Body of pancreas (tissue), 4 donors: ENCODE measurements at regions not wholly inside any gene's neighbourhood (a gene's known extent, or its start where the extent isn't known, plus 50 kb on each side); places are given as distances from the start of the nearest gene placed in this dataset.

Experiments
- ATAC-seq: fragments of 150-250 bp; one replicate; pipeline ENCODE4 v1.9.1; 2016
- DNase-seq, 4 donors: peaks; one replicate each; pipeline ENCODE4 v3.0.0-alpha.2; 2019
- H3K27ac ChIP-seq, 4 donors: fragments of 200-600 bp; sonication (generic); 1 replicate in 3 of 4; 2 replicates in 1 of 4; pipeline versions ENCODE4 v1.5.1 to v1.6.1; 2016 to 2019; ENCODE audit warnings: mild to moderate bottlenecking in 1 of 4, mixed read lengths in 1 of 4, moderate library complexity in 1 of 4
- H3K27me3 ChIP-seq, 2 donors: fragments of 200-600 bp; sonication (generic); one replicate each; pipeline ENCODE4 v1.6.0; 2016; ENCODE audit warnings: mild to moderate bottlenecking in 1 of 2
- H3K36me3 ChIP-seq, 2 donors: fragments of 200-600 bp; sonication (generic); replicated peaks in 1 of 2; 2 replicates each; pipeline ENCODE4 v1.5.1; 2016; ENCODE audit warnings: low read depth in 2 of 2; ENCODE audit not compliant: insufficient read depth in 1 of 2
- H3K4me1 ChIP-seq: fragments of 200-600 bp; sonication (generic); one replicate; pipeline ENCODE4 v1.6.0; 2016
- H3K4me3 ChIP-seq, 2 donors: fragments of 200-600 bp; sonication (generic); 1 replicate in 1 of 2; 2 replicates in 1 of 2; pipeline ENCODE4 v1.5.1; 2016 to 2019
- H3K9me3 ChIP-seq, 3 donors: fragments of 200-600 bp; sonication (generic); 1 replicate in 2 of 3; 2 replicates in 1 of 3; pipeline ENCODE4 v1.5.1; 2016
- CTCF ChIP-seq, 7 experiments: fragments of 450-650 bp in 4 of 7; fragments of 200-600 bp in 3 of 7; sonication (generic) in 3 of 7; IDR thresholded peaks; one replicate each; pipeline ENCODE4 v1.5.1; 2016 to 2019; ENCODE audit warnings: antibody characterized with exemption in 7 of 7
- POLR2A ChIP-seq, 3 donors: fragments of 450-650 bp; IDR thresholded peaks; one replicate each; pipeline ENCODE4 v1.6.1; 2016; ENCODE audit warnings: antibody characterized with exemption in 3 of 3, mild to moderate bottlenecking in 2 of 3
- WGBS, 2 donors: methylation state at CpG; one replicate each; pipeline ENCODE4 v1.1.5; 2017; 5-methylcytosine and 5-hydroxymethylcytosine counted together
- intact Hi-C: fragments of 100-400 bp; cut with DNase I; formaldehyde crosslinking; loops from one replicate; pipeline ENCODE4 v1.15.1; 2023

GRCh38 chr3:184465883-184466412 is 86.1 kb downstream of the CHRD start:
- H3K9me3 ChIP-seq = no peaks in the 10 kb centered on the region
- no peak for TF ChIP-seq POLR2A (IDR thresholded peaks at IDR 0.05)
- TF ChIP-seq CTCF (IDR thresholded peaks at IDR 0.05) = no peak
- no peaks in the 10 kb centered on the region for H3K4me1 ChIP-seq
- DNase-seq (no peak), ATAC-seq (no peak)
- peaks cover 0 to 3% of the 10 kb centered on the region in 2 donors for H3K27me3 ChIP-seq
- no peaks in the 10 kb centered on the region for H3K36me3 ChIP-seq
- intact Hi-C loops = no loop called here
- H3K4me3 ChIP-seq = no peak overlapping the region
- 85 to 96% methylated on average over 4 to 5 of the region's 5 CpGs for WGBS, 2 donors
- no peak overlapping the region for H3K27ac ChIP-seq

- WGBS, 2 donors = 32 to 34% methylated on average over 9 to 12 of the region's 12 CpGs
- H3K27me3 ChIP-seq = peaks cover 3% of the 10 kb centered on the region in 2 donors
- no peaks in the 10 kb centered on the region for H3K4me1 ChIP-seq
- no peak for TF ChIP-seq POLR2A (IDR thresholded peaks at IDR 0.05)
- no peak for TF ChIP-seq CTCF (IDR thresholded peaks at IDR 0.05)
- ATAC-seq (no peak), DNase-seq (peak; percentile 12 to 32 (median 26))
- H3K27ac ChIP-seq = no peak overlapping the region
- H3K9me3 ChIP-seq = no peaks in the 10 kb centered on the region
- H3K4me3 ChIP-seq = no peak overlapping the region
- intact Hi-C loops = no loop called here
- no peaks in the 10 kb centered on the region for H3K36me3 ChIP-seq
Measured at GRCh38 chr3:184466413-184466960, 86.6 kb downstream of the CHRD start.

- no peak overlapping the region for H3K27ac ChIP-seq
- no peaks in the 10 kb centered on the region for H3K4me1 ChIP-seq
- peaks cover 3 to 4% of the 10 kb centered on the region in 2 donors for H3K27me3 ChIP-seq
- ATAC-seq (no peak), DNase-seq (no peak)
- H3K9me3 ChIP-seq = no peaks in the 10 kb centered on the region
- no peak overlapping the region for H3K4me3 ChIP-seq
- TF ChIP-seq CTCF (IDR thresholded peaks at IDR 0.05) (no peak), POLR2A (IDR thresholded peaks at IDR 0.05) (no peak)
- H3K36me3 ChIP-seq = no peaks in the 10 kb centered on the region
- whole genome bisulfite sequencing, 2 donors = 80 to 94% methylated on average over 9 of the region's 9 CpGs
- intact Hi-C loops = no loop called here
Measured at GRCh38 chr3:184467171-184467570, 87.3 kb downstream of the CHRD start.

- peaks cover 3 to 4% of the 10 kb centered on the region in 2 donors for H3K27me3 ChIP-seq
- no peak overlapping the region for H3K27ac ChIP-seq
- ATAC-seq = no peak
- WGBS, 2 donors = 57 to 59% methylated on average over 6 of the region's 6 CpGs
- H3K9me3 ChIP-seq = no peaks in the 10 kb centered on the region
- TF ChIP-seq POLR2A (IDR thresholded peaks at IDR 0.05) (no peak), CTCF (IDR thresholded peaks at IDR 0.05) (no peak)
- intact Hi-C loops = no loop called here
- no peaks in the 10 kb centered on the region for H3K36me3 ChIP-seq
- H3K4me3 ChIP-seq = no peak overlapping the region
- no peaks in the 10 kb centered on the region for H3K4me1 ChIP-seq
- no peak for DNase-seq
Measured at GRCh38 chr3:184470551-184470950, 90.7 kb downstream of the CHRD start.

GRCh38 chr3:184471439-184471838 is 90.1 kb upstream of the EPHB3 start:
- Histone ChIP-seq H3K27me3 (peaks cover 3 to 4% of the 10 kb centered on the region in 2 donors), H3K4me3 (no peak overlapping the region), H3K36me3 (no peaks in the 10 kb centered on the region), H3K9me3 (no peaks in the 10 kb centered on the region), H3K4me1 (no peaks in the 10 kb centered on the region), H3K27ac (no peak overlapping the region)
- WGBS, 2 donors = 63 to 71% methylated on average over 3 of the region's 3 CpGs
- intact Hi-C loops = no loop called here
- no peak for DNase-seq
- ATAC-seq = no peak
- TF ChIP-seq POLR2A (IDR thresholded peaks at IDR 0.05) = no peak
- no peak for TF ChIP-seq CTCF (IDR thresholded peaks at IDR 0.05)
